ENCODE measurements at regions not wholly inside any gene's neighbourhood (a gene's known extent, or its start where the extent isn't known, plus 50 kb on each side); places are given as distances from the start of the nearest gene placed in this dataset.
"Not testable (repeated sequence)": the region's sequence is repeated elsewhere in the genome, so short reads cannot be mapped to it uniquely, and the experiment has no call there.

DNA sequence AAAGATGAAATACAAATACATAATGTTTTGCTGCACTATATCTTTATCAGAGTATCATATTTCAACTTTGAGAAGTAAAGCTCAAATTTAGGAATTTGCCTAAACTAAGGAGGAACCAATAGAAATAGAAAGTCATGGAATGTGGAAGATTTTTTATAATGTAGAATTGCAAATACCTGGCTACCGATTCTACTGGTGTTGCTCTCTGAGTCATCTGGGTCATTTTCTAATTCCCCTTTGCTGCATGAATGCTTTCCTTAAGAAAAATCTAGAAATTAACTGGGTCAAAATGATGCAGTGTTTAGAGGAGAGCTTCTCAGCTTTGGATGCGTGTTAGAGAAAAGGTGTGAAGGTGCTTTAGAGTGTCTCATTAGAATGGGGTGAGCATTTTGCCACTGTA is 568.9 kb upstream of the ANKRD30A start:
- DNase-seq (ENCODE audit: low read depth) = no peak

DNA sequence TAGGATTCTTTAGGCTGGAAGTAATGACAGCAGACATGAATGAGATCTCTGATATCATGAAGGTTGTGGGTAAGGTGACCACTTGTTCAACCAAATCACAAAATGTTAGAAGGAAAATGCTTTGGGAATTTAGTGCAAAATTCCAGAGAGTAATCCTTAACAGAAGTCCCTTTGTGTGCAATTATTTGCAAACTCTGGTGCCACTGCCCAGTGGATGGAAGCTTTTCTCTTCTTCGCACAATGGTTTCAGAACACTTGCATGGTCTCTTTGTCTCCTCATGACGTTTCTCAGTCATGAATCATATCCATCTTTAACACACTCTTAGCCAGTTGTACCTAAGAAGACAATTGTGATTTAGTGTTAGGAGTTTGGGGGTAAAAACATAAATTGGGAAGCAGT is 570.4 kb upstream of the ANKRD30A start:
- no peak for DNase-seq (ENCODE audit: low read depth)

DNA sequence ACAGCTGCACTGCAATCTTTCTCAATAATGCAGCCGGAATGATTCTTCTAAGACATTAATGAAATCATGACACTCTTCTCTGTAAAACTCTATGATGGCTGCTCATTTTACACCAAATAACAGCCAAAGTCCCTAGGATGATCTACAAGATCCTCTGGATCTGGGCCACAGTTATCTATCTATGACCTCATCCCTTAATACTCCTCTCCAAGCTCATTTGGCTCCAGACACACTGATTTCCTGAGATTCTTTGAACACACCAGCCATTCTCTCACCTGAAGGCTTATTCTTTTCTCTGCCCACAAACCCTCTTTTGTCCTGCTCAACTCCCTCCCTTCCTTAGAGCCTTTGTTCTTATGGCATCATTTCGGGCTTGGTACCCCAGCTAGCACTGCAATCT is 577.4 kb upstream of the ANKRD30A start:
- DNase-seq (ENCODE audit: low read depth) = no peak

DNA sequence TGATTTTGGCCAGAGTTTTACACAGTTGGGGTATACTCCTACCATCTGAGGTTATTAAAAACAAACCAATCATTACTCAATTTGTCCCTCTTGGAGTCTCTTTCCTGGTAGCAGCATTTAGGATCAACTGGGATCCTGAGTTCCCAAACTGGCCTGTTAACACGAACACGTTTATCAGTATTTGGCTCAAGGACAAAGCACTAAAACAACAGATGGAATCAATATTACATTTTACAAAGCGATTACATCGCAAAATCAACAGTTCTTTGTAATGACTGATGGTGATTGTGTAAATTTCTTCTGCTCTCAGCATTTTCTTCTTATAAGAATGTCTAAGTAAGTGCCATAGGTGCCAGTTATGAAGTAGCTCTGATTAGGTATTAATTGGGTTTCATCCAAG is 582.9 kb upstream of the ANKRD30A start:
- no peak for DNase-seq (ENCODE audit: low read depth)

DNA sequence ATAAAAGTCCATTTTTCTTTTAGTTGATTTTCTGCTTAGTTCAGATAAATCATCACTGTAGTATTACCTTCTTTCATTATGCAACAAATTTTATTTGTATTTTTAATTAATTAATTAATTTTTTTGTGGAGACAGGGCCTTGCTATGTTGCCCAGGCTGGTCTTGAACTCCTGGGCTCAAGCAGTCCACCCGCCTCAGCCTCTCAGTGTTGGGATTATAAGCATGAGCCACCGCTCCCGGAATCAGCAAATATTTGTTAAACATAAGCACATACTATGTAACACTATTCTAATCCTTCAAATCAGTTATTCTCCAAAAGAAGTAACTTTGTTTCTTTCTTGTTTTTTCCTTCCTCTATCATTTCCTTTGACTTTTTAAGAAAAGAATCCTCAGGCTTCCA is 584.8 kb upstream of the ANKRD30A start:
- no peak for DNase-seq (ENCODE audit: low read depth)

DNA sequence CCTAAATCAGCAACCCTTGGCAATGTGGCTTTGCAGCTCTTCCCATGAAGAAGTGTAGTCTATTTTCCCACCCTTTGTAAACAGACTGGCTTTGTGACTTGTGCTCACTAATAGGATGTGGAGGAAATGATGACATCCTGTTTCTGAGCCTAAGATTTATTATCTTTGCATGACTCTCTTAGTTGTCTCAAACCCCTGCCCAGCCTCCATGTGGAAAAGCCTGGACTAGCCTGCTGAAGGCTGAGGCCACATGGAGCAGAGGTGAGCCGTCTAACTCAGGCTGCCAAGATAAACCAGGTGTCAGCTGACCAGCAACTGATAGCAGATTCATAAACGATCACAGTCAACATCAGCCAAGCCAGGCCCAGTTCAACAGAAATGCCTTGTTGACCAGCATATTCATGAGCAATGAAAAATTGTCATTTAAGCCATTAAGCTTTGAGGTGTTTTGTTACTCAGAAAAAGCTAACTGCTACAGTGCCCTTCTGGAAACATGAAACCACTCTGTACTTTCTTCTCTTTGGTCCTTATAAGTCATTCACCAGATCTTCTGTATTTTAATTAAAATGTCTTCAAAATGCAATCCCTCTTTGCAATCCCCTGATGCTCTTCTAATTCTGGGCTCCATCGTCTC is 586.3 kb upstream of the ANKRD30A start:
- no peak for DNase-seq (ENCODE audit: low read depth)

DNA sequence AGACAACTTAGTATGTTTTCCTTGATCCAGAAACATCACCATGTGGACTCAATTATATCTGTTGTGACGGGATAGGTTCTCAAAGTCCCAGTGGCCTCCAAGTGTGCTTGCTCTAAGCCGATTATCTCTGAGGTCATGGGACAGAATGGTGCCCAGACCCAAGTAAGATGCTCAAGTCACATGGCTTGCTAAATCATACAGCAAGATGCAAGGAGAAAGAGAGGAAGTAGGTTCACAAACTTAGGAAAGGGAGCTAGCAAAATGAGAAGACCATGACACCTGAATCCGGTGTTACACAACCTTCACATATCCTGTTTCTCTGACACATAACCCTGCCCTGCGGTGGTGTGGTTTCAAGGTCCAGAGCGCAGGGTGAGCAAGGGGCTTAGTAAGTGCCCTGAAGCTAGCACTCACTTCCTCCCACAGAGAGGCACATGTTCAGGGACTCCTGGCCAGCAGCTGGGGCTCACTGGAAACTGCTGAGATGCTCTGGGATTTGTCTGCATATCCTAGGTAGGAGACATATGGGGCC is 590.9 kb upstream of the ANKRD30A start:
- no peak for DNase-seq (ENCODE audit: low read depth)

DNA sequence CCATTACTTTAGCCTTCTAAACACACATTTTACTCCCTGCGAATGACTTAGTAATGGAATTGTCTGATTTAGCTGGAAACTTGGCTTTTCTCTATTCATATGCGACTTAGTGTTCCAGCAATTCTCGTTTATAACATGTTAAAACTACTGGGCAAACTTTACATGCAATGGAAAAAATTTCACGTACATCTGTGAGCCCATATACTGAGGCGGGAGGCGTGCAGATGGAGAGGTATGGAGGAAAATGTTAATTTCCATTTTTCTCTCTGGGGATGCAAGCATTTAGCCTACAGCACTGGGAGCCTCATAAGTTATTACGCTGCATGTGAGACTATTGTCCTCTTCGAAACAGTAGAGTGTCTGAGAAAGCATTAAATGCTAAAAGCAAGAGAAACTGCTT is 591.5 kb upstream of the ANKRD30A start:
- DNase-seq (ENCODE audit: low read depth) = no peak

DNA sequence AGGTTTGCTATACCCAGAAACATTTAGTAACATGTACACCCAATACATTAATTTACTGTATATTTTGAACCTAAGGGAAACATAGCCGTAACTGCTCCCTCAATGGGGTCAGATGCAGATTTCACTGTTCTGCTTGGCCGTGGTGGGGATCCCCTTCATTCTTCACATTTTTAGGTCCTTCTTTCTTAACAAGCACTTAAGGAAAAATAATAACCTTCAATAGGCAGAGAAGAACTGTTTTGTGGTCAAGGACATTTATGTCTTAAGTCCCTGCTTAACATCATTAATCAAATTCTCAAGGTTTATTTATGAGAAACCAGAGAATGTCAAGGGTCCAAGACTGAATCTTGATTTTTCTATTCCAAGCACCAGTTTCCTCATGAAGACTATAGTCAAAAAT is 592.1 kb upstream of the ANKRD30A start:
- no peak for DNase-seq (ENCODE audit: low read depth)

DNA sequence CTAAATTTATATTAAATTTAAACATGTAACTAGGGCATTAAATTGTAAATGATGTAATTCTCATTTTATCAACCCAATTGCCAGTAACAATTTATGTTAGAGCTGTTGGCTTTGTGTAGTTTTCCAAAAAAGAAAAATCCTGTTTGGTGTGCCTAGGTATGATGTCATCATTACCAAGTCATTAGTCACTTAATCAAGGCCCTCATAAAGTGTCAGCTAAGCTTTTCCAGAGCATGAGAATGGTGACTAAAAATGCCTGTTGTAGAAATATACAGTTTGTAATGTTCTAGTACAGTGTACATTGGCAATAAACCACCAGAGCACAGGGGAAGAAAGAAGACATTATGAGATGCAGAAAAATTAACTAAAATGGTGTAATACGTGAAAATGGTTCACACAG is 593.8 kb upstream of the ANKRD30A start:
- no peak for DNase-seq (ENCODE audit: low read depth)

DNA sequence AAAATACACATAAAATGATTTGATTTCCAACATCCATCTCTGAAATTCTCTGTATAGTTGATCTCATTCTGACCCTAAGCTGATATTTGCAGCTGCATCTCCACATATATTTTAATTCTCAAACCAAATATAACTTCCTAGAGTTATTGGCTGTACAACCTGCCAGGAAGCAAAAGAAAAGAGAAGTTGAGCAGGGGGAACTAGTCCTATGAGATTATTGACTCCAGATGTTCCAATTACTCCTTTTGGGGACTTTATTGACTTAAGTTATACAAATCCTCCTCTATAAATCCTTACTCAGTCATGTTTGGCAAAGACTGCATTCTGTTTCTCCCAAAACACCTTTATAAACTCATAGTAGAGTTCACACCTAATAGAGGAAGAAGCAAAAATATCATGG is 599.4 kb upstream of the ANKRD30A start:
- no peak for DNase-seq (ENCODE audit: low read depth)

DNA sequence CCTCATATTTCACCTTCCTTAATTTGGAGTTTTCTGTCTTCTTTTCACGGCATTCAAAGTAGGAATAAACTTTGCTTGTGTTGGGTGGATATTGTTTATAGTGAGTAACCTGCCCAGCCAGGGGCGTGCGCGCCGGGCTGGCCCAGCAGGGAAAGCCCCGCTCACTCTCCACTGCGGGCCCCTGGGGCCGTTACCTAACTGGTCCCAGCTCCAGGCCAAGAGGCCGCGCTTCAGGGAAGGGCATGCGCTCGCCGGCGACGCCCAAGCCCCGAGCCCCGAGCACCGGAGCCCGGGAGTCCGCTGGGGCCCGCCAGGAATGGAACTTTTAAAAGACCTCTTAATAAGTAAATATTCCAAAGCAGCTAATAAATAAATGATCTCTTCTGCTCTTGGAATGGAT is 601.3 kb upstream of the ANKRD30A start:
- DNase-seq (ENCODE audit: low read depth) = not testable (repeated sequence)

DNA sequence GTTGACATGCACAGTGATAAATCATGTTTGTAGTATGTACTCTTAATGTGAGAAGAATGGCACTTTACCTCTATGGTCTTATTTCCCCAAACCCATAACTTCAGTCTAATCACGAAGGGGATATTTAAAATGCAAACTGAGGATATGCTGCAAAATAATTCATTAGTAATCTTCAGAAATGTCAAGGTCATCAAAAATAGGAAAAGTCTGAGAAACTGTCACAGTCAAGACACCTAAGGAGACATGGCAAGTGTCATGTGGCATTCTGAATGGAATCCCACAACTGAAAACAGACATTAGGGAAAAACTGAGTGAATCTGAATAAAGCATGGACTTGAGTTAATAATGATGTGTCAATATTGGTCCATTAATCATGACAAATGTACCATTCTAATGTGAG is 605.5 kb upstream of the ANKRD30A start:
- no peak for DNase-seq (ENCODE audit: low read depth)

DNA sequence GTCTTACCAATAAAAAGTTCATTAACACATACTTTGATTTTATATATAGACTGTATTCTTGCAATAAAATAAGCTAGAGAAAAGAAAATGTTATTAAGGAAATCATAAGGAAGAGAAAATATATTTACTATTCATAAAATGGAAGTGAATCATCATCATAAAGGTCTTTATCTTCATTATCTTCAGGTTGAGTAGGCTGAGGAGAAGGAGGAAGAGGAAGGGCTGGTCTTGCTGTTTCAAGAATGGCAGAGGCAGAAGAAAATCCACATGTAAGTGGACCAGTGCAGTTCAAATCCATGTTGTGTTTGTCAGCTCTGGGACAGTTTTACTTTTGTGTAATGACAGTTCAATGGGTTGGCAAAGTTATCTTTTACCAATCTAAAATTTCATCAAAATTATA is 609.1 kb upstream of the ANKRD30A start:
- DNase-seq (ENCODE audit: low read depth) = no peak

DNA sequence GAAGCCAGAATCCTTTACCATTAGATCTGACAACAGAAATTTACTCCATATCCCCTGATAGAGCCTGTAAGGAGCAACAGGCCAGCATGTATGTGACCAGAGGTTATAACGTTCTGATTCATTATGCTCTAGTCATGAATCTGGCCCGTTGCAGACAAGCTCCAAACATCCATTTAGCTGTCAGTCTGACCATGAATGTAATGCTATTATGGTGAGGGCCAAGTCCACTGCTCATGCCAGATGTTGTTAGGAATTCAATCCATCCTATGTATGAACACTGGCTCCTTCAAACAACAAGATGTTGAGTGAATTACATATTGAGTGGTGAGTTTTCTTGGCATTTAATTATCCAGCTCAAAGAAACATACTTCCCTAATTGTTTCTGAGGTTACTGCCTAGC is 610.1 kb upstream of the ANKRD30A start:
- no peak for DNase-seq (ENCODE audit: low read depth)

DNA sequence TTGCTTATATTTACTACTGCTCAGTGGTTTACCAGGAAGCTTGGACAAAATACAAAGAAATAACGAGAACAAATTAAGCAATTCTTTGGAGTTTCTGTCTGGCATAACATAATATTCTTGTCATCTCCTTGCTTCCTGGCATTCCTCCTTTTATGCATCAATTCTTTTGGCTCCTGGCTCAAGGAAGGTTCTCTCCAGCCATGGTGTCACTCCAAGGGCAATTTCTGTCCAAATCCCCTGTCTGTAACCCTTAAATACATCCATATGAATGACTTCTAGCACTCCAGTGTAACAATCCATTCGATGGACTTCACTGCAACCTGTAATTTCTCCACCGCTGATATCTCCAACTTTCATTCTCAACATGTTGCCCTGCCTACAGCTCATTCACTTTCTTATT is 617.7 kb upstream of the ANKRD30A start:
- no peak for DNase-seq (ENCODE audit: low read depth)

DNA sequence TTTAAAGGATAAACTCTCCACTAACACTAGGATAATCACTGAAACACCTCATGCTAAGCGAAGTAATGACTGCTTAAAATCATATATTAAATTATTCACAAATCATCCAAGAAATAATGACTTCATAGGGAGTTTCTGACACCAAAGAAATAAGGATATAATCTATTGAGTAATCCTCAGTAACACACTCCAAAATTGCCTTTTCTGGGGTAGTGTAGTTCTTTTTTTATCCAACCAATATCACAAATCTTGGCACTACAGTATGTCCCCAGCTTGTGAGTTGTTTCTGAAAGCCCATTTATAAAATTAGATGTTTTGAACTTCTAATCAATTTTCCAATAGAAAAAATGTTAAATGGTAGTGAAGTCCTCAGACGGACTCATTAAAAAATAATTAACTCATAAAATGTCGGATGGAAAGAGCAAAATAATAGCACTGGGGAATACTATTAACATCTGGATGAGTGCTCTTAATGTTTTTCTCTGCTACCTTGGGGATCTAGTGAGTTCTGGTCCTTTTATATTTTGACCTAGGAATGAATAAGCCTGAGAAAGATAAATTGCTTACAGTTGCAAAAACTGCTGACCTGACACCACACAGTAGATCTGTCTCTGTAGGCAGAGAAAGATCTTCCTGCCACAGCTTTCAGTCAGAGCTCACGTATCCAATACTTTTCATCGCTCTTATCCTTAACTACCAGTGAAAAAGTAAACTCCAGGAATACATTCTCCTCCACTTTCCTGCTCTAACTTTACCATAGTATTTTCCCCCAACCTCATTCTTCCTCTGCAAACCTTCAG is 618.5 kb upstream of the ANKRD30A start:
- no peak for DNase-seq (ENCODE audit: low read depth)

DNA sequence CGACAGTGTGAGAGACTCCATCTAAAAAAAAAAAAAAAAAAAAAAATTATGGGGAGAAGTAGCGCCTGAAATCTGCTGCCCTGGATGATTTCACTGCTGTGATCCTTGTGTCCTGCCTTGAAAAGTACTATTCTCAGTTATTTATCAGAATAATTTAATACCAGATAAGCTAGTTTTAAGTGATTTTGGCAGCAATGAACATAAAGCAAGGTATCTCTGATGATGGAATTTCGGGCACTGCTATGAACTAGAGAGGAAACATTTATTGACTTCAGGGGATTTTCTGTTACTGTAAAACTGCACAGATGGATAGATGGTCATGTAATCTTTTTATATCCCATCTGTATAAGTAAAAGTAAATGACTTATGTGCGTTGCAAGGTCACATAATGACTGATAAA is 619.1 kb upstream of the ANKRD30A start:
- DNase-seq (ENCODE audit: low read depth) = no peak

DNA sequence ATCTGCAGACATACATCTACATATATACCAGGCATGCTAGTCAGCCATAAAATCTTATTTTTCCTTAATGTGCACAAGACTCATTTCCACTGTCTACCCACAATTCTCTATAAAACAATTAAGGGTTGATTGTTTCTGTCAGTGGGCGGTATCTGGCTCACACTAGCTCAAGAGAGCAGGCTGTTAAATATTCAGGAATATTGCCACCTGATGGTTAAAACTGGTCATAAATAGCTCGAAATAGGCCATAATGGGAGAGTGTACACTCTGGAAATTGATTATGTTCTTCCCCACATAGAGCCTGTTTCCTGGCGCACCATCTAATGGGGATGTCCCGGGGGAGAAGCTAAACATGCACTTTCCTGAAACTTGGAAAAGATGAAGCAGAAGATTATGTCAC is 620.6 kb upstream of the ANKRD30A start:
- no peak for DNase-seq (ENCODE audit: low read depth)

DNA sequence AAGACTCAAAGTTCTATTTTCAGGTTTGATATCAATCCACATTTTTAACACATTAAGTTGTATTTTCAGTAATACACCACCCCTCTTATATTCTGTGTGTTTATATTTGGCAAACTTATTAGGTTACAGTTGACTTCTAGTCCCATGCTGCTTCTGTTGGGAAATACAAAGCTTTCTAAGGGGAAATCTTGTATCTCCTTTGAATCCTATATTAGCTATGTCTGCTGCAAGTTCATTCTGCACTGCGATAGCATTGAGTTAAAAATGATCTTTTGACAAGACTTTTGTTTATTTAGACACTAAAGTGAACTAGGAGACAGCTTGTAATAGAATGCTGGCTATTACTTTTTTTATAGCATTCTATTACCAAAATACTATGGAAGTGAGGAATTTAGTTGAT is 625.1 kb upstream of the ANKRD30A start:
- DNase-seq (ENCODE audit: low read depth) = no peak

DNA sequence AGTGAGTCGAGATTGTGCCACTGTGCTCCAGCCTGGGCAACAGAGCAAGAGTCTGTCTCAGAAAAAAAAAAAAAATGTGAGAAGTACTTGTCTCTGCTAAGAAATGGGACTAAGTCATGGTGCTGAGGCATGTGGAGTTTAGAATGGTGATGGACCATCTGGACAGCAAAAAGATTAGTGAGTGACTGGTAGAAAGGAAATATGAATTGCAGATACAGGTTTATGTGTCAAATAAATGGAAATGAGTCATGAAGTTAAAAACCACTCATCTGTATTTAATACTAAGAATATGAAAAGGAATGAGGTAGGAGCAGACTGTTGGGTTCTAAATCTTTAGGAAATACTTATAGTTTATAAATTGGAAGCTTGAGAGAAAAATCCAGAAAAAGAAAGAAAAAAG is 625.7 kb upstream of the ANKRD30A start:
- no peak for DNase-seq (ENCODE audit: low read depth)

DNA sequence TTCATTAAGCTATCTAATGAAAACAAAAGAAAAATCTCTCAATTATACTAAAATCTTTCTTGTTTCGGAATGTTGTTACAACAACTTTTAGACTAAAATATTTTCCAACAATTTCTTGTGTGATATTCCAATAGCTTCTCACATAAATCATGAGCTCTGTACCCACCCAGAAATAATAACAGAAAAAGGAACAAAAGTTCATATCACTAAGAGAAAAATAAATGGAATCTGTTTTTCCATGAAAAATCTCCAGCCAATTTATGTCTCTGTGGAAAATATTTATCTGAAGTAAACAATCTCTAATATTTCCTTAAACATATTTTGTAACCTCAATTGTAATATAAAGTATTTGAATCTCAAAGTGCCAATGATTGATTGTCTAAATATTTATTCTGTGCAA is 628.6 kb upstream of the ANKRD30A start:
- DNase-seq (ENCODE audit: low read depth) = no peak

DNA sequence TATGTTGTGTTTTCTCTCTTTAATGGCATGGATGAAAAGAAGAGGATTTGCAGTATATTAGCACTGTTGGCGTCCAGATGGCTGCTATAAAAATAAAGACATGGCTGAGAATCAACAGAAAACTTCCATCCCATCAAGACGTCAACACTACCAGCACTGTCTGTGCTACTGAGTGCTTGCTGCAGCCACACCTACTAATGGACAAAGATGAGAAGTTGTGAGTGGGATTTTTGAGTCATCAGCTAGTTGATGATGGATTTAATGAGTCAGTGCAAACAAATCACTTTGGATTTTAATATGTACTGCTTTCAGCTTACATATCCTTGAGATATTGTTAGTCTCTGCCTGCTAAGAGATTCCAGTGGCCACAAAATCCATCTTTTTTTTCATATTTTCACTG is 631.0 kb upstream of the ANKRD30A start:
- no peak for DNase-seq (ENCODE audit: low read depth)

DNA sequence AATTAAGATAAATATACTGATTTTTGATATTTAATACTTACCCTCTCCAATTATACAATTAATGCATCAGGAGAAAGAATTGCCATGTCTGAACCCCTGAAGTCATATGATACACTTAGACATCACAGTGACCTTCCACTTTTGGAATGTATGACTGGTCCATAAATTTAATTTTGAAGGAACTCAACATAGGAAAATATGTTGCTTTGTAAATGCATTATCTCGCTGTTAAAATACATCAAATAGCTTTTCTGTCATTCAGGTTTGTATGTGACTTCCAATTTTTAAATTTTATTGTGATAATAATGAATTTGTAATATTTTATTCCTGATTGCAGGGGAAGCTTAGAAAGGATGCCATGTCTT is 631.9 kb upstream of the ANKRD30A start:
- DNase-seq (ENCODE audit: low read depth) = no peak

Data from T follicular helper cell (primary cell).